Stimulated activated naive CD8-positive, alpha-beta T cell treated with anti-CD3 and anti-CD28 coated beads, Interleukin-15, Interleukin-2, amounts not matched to agents 100 ng/mL and 50 ng/mL, for 24 hours (primary cell): ENCODE measurements at regions not wholly inside any gene's neighbourhood (a gene's known extent, or its start where the extent isn't known, plus 50 kb on each side); places are given as distances from the start of the nearest gene placed in this dataset.

Experiments used
- H3K27ac Mint-ChIP-seq: one replicate; pipeline ENCODE4 v1.8.0; 2021; ENCODE audit warnings: mild to moderate bottlenecking, mixed read lengths
- H3K27me3 Mint-ChIP-seq: one replicate; pipeline ENCODE4 v1.8.0; 2021; ENCODE audit warnings: mixed read lengths
- H3K36me3 Mint-ChIP-seq: one replicate; pipeline ENCODE4 v1.8.0; 2021; ENCODE audit warnings: low read depth, mixed read lengths
- H3K4me1 Mint-ChIP-seq: one replicate; pipeline ENCODE4 v1.8.0; 2021; ENCODE audit warnings: low read depth, mixed read lengths
- H3K4me3 Mint-ChIP-seq: one replicate; pipeline ENCODE4 v1.8.0; 2021; ENCODE audit warnings: mild to moderate bottlenecking, mixed read lengths
- H3K9me3 Mint-ChIP-seq: one replicate; pipeline ENCODE4 v1.8.0; 2021; ENCODE audit warnings: mixed read lengths

- H3K9me3 Mint-ChIP-seq = peaks cover 4% of the 10 kb centered on the region
- peak overlapping the region; percentile 73 for H3K27ac Mint-ChIP-seq
- H3K4me3 Mint-ChIP-seq = peak overlapping the region; percentile 10
- peaks cover 88% of the 10 kb centered on the region for H3K4me1 Mint-ChIP-seq
- no peaks in the 10 kb centered on the region for H3K27me3 Mint-ChIP-seq
- peaks cover 17% of the 10 kb centered on the region for H3K36me3 Mint-ChIP-seq
Measured at GRCh38 chr2:196224756-196225155, 53.4 kb upstream of the STK17B start.

- Mint-ChIP-seq H3K27me3 (no peaks in the 10 kb centered on the region), H3K36me3 (peaks cover 17% of the 10 kb centered on the region), H3K4me1 (peaks cover 88% of the 10 kb centered on the region), H3K9me3 (peaks cover 4% of the 10 kb centered on the region), H3K27ac (peak overlapping the region; percentile 73), H3K4me3 (peak overlapping the region; percentile 10)
Measured at GRCh38 chr2:196225213-196225612, 53.8 kb upstream of the STK17B start.

- Mint-ChIP-seq H3K4me3 (peak overlapping the region; percentile 30), H3K27me3 (no peaks in the 10 kb centered on the region), H3K27ac (peak overlapping the region; percentile 82), H3K4me1 (peaks cover 88% of the 10 kb centered on the region), H3K9me3 (peaks cover 4% of the 10 kb centered on the region), H3K36me3 (peaks cover 19% of the 10 kb centered on the region)
Measured at GRCh38 chr2:196226058-196226706, 54.8 kb upstream of the STK17B start.

- H3K36me3 Mint-ChIP-seq = peaks cover 21% of the 10 kb centered on the region
- H3K27ac Mint-ChIP-seq = peak overlapping the region; percentile 82
- peaks cover 4% of the 10 kb centered on the region for H3K9me3 Mint-ChIP-seq
- peak overlapping the region; percentile 30 for H3K4me3 Mint-ChIP-seq
- H3K27me3 Mint-ChIP-seq = no peaks in the 10 kb centered on the region
- peaks cover 93% of the 10 kb centered on the region for H3K4me1 Mint-ChIP-seq
Measured at GRCh38 chr2:196226707-196227065, 55.3 kb upstream of the STK17B start.

GRCh38 chr2:196229013-196229412 lies 57.6 kb upstream of the STK17B start:
- Mint-ChIP-seq H3K27ac (peak overlapping the region; percentile 87), H3K4me3 (peak overlapping the region; percentile 58), H3K4me1 (peaks cover 100% of the 10 kb centered on the region), H3K27me3 (no peaks in the 10 kb centered on the region), H3K9me3 (no peaks in the 10 kb centered on the region), H3K36me3 (peaks cover 7% of the 10 kb centered on the region)

GRCh38 chr2:196230061-196230854 lies 58.9 kb upstream of the STK17B start:
- H3K4me3 Mint-ChIP-seq = peak overlapping the region; percentile 77
- peaks cover 4% of the 10 kb centered on the region for H3K36me3 Mint-ChIP-seq
- peaks cover 100% of the 10 kb centered on the region for H3K4me1 Mint-ChIP-seq
- no peaks in the 10 kb centered on the region for H3K9me3 Mint-ChIP-seq
- H3K27me3 Mint-ChIP-seq = no peaks in the 10 kb centered on the region
- peak overlapping the region; percentile 97 for H3K27ac Mint-ChIP-seq

GRCh38 chr2:196233021-196233804 lies 61.8 kb upstream of the STK17B start:
- H3K36me3 Mint-ChIP-seq = peaks cover 8% of the 10 kb centered on the region
- H3K4me1 Mint-ChIP-seq = peaks cover 100% of the 10 kb centered on the region
- peak overlapping the region; percentile 17 for H3K4me3 Mint-ChIP-seq
- H3K27me3 Mint-ChIP-seq = no peaks in the 10 kb centered on the region
- H3K9me3 Mint-ChIP-seq = no peaks in the 10 kb centered on the region
- H3K27ac Mint-ChIP-seq = peak overlapping the region; percentile 97

GRCh38 chr2:196233805-196234475 lies 62.6 kb upstream of the STK17B start:
- peak overlapping the region; percentile 17 for H3K4me3 Mint-ChIP-seq
- no peaks in the 10 kb centered on the region for H3K9me3 Mint-ChIP-seq
- peaks cover 8% of the 10 kb centered on the region for H3K36me3 Mint-ChIP-seq
- peak overlapping the region; percentile 97 for H3K27ac Mint-ChIP-seq
- peaks cover 100% of the 10 kb centered on the region for H3K4me1 Mint-ChIP-seq
- no peaks in the 10 kb centered on the region for H3K27me3 Mint-ChIP-seq

- H3K4me1 Mint-ChIP-seq = peaks cover 100% of the 10 kb centered on the region
- H3K36me3 Mint-ChIP-seq = peaks cover 8% of the 10 kb centered on the region
- no peaks in the 10 kb centered on the region for H3K9me3 Mint-ChIP-seq
- H3K4me3 Mint-ChIP-seq = peak overlapping the region; percentile 68
- H3K27me3 Mint-ChIP-seq = no peaks in the 10 kb centered on the region
- H3K27ac Mint-ChIP-seq = peak overlapping the region; percentile 97
Measured at GRCh38 chr2:196234672-196235071, 63.3 kb upstream of the STK17B start.

- H3K4me3 Mint-ChIP-seq = peak overlapping the region; percentile 69
- H3K27ac Mint-ChIP-seq = peak overlapping the region; percentile 100
- peaks cover 4% of the 10 kb centered on the region for H3K36me3 Mint-ChIP-seq
- peaks cover 98% of the 10 kb centered on the region for H3K4me1 Mint-ChIP-seq
- no peaks in the 10 kb centered on the region for H3K9me3 Mint-ChIP-seq
- H3K27me3 Mint-ChIP-seq = no peaks in the 10 kb centered on the region
Measured at GRCh38 chr2:196238836-196239380, 67.5 kb upstream of the STK17B start.

- peaks cover 98% of the 10 kb centered on the region for H3K4me1 Mint-ChIP-seq
- peak overlapping the region; percentile 69 for H3K4me3 Mint-ChIP-seq
- peaks cover 4% of the 10 kb centered on the region for H3K36me3 Mint-ChIP-seq
- H3K9me3 Mint-ChIP-seq = no peaks in the 10 kb centered on the region
- no peaks in the 10 kb centered on the region for H3K27me3 Mint-ChIP-seq
- peak overlapping the region; percentile 100 for H3K27ac Mint-ChIP-seq
Measured at GRCh38 chr2:196239622-196240587, 68.5 kb upstream of the STK17B start.

GRCh38 chr2:196241175-196241574 lies 69.8 kb upstream of the STK17B start:
- no peaks in the 10 kb centered on the region for H3K27me3 Mint-ChIP-seq
- peak overlapping the region; percentile 85 for H3K4me3 Mint-ChIP-seq
- no peaks in the 10 kb centered on the region for H3K9me3 Mint-ChIP-seq
- H3K27ac Mint-ChIP-seq = peak overlapping the region; percentile 100
- peaks cover 4% of the 10 kb centered on the region for H3K36me3 Mint-ChIP-seq
- peaks cover 98% of the 10 kb centered on the region for H3K4me1 Mint-ChIP-seq

- Mint-ChIP-seq H3K4me1 (peaks cover 89% of the 10 kb centered on the region), H3K36me3 (no peaks in the 10 kb centered on the region), H3K27ac (peak overlapping the region; percentile 100), H3K27me3 (no peaks in the 10 kb centered on the region), H3K4me3 (peak overlapping the region; percentile 85), H3K9me3 (no peaks in the 10 kb centered on the region)
Measured at GRCh38 chr2:196242131-196242620, 70.8 kb upstream of the STK17B start.
